MM.1S (cell line): ENCODE measurements at regions not wholly inside any gene's neighbourhood (a gene's known extent, or its start where the extent isn't known, plus 50 kb on each side); places are given as distances from the start of the nearest gene placed in this dataset.

Experiments
- EZH2phosphoT487 ChIP-seq: fragments of 300-600 bp; sonication (generic); IDR thresholded peaks from 2 replicates; pipeline ENCODE4 v1.6.1; 2018; ENCODE audit warnings: antibody characterized with exemption, low read length
- TF ChIP-seq, protein P1 (sequence below): fragments of 300-600 bp; sonication (generic); IDR thresholded peaks from 2 replicates; pipeline ENCODE4 v1.5.1; 2016; ENCODE audit warnings: antibody characterized with exemption, low read length, mixed read lengths

DNA sequence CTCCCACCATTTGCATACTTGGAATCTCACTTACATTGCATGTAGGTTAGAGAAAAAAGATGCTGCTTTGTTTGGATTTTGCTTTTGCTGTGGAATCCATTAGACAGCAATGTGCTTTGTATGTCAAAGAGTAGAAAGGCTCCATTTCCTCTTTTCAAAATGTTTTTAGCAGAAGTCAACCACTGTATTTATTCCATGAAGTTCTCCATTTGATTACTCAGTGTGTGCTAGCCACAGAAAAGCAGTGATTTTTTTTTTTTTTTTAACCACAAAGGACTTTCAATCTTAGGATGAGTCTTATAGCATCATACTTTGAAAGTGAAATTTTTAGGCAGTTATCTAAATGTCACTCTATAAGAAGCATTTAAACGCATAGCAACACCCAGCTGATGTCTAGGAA, 285.0 kb upstream of the ADAMTS9 start:
- TF ChIP-seq, protein P1, sequence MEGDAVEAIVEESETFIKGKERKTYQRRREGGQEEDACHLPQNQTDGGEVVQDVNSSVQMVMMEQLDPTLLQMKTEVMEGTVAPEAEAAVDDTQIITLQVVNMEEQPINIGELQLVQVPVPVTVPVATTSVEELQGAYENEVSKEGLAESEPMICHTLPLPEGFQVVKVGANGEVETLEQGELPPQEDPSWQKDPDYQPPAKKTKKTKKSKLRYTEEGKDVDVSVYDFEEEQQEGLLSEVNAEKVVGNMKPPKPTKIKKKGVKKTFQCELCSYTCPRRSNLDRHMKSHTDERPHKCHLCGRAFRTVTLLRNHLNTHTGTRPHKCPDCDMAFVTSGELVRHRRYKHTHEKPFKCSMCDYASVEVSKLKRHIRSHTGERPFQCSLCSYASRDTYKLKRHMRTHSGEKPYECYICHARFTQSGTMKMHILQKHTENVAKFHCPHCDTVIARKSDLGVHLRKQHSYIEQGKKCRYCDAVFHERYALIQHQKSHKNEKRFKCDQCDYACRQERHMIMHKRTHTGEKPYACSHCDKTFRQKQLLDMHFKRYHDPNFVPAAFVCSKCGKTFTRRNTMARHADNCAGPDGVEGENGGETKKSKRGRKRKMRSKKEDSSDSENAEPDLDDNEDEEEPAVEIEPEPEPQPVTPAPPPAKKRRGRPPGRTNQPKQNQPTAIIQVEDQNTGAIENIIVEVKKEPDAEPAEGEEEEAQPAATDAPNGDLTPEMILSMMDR: no peak
- no peak for TF ChIP-seq EZH2phosphoT487
